ENCODE measurements at regions not wholly inside any gene's neighbourhood (a gene's known extent, or its start where the extent isn't known, plus 50 kb on each side); places are given as distances from the start of the nearest gene placed in this dataset.

DNA sequence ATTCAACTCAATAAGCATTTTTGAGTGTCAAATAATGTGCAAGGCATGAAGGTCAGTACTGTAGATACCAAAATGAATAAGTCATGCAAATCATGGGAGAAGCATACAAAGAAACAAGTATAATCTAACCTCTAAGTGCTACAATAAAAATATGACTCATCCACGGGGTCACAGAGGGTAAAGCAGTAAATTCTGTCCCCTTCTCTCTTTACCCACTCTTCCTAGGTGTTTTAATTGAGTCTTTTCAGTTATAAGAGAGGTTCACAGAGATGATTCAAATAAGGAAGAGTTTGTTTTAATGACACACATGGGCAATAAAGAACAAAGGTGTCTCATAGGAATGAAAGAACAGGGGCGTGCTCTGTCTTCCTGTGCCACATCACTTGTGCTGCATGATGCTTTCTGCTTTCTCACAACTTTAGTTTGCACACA lies 71.5 kb upstream of the DAAM1 start:
- no peak for DNase-seq

DNA sequence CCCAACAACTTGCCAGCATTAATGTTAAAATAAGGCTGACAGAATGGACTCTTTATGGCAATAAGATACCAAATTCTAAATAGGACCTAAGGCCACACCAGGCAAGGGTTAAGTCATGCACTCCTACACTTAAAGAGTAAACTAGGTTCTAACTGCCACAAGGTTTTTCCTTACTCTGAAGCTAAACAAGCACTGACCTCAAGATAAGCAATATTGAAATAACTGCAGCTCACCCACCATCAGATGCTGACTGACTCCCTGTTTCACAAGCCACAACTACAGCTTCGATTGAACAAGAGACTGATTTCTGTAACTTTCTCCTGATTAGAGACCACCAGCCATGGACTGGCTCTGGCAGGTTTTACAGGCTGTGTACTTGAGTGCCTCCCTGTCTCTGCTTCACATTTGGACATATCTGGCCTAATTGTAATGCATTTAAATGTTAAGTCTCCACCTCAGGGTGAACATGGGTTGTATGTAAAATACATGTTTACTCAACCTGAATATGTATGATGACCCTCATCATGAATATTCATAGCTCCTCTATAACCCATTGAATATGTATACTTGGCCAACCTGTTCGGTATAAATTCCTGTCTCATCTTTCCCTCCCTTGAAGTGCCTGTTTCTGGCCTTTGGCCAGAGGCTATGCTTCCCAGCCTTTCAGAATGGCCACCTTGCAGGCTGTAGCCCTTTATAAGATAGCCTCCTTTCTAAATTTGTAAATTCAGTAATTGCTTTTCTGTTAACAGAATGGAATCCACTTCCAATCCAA lies 70.5 kb upstream of the DAAM1 start:
- DNase-seq (no peak), ATAC-seq (ENCODE audit: low FRiP score) (no peak)
- WGBS, 2 donors, result 68 to 83% methylated on average over 2 of the region's 2 CpGs
- no peaks in the 10 kb centered on the region for H3K36me3 ChIP-seq (ENCODE audit: control insufficient read depth in 1 of 2, insufficient read depth in 2 of 2, low read length in 1 of 2)
- no peak overlapping the region for H3K4me3 ChIP-seq (ENCODE audit: low read length in 2 of 2)
- no peaks in the 10 kb centered on the region for H3K9me3 ChIP-seq (ENCODE audit: control insufficient read depth, low read length)
- H3K27me3 ChIP-seq (ENCODE audit: control insufficient read depth in 1 of 2, insufficient read depth in 2 of 2, low read length in 1 of 2), result peaks cover 0 to 2% of the 10 kb centered on the region in 2 donors
- no peak overlapping the region for H3K27ac ChIP-seq (ENCODE audit: low read depth in 1 of 2, low read length in 2 of 2)
- H3K4me1 ChIP-seq (ENCODE audit: control insufficient read depth in 1 of 2, insufficient read depth in 2 of 2, low read length in 2 of 2), result peaks cover 0 to 2% of the 10 kb centered on the region in 2 donors
- intact Hi-C loops (cut with DNase I), result no loop called here

More for the DNA sequence above, 71.5 kb upstream of the DAAM1 start:
- H3K27me3 ChIP-seq (ENCODE audit: control insufficient read depth in 1 of 2, insufficient read depth in 2 of 2, low read length in 1 of 2), result peaks cover 0 to 2% of the 10 kb centered on the region in 2 donors
- H3K4me3 ChIP-seq (ENCODE audit: low read length in 2 of 2), result no peak overlapping the region
- no peaks in the 10 kb centered on the region for H3K9me3 ChIP-seq (ENCODE audit: control insufficient read depth, low read length)
- no peak for ATAC-seq (ENCODE audit: low FRiP score)
- peaks cover 0 to 2% of the 10 kb centered on the region in 2 donors for H3K4me1 ChIP-seq (ENCODE audit: control insufficient read depth in 1 of 2, insufficient read depth in 2 of 2, low read length in 2 of 2)
- intact Hi-C loops (cut with DNase I), result no loop called here
- H3K27ac ChIP-seq (ENCODE audit: low read depth in 1 of 2, low read length in 2 of 2), result no peak overlapping the region
- H3K36me3 ChIP-seq (ENCODE audit: control insufficient read depth in 1 of 2, insufficient read depth in 2 of 2, low read length in 1 of 2), result no peaks in the 10 kb centered on the region
- WGBS, 2 donors, result 88 to 90% methylated on average over 2 of the region's 2 CpGs

DNA sequence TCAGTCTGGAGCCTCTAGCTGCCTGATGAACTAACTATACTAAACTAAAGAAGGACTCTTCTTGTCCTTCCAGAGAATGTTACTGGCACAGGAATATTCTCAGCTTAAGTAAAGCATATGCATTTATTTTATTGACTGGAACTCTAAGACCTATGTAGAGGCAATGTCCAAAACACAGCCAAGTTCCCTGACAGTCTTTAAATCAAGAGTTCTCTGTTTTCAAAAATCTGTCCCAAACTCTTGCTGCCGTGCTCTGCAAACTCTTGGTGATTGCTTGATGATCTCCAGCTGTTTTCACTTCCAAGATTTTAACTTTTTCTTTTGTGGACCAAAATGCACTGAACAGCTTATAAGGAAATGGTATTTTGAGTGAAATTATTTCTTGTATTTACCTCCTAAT lies 67.5 kb upstream of the DAAM1 start:
- DNase-seq (no peak), ATAC-seq (ENCODE audit: low FRiP score) (no peak)
- Histone ChIP-seq H3K27me3 (ENCODE audit: control insufficient read depth in 1 of 2, insufficient read depth in 2 of 2, low read length in 1 of 2) (peaks cover 0 to 2% of the 10 kb centered on the region in 2 donors), H3K9me3 (ENCODE audit: control insufficient read depth, low read length) (no peaks in the 10 kb centered on the region), H3K4me3 (ENCODE audit: low read length in 2 of 2) (no peak overlapping the region), H3K27ac (ENCODE audit: low read depth in 1 of 2, low read length in 2 of 2) (no peak overlapping the region), H3K36me3 (ENCODE audit: control insufficient read depth in 1 of 2, insufficient read depth in 2 of 2, low read length in 1 of 2) (no peaks in the 10 kb centered on the region), H3K4me1 (ENCODE audit: control insufficient read depth in 1 of 2, insufficient read depth in 2 of 2, low read length in 2 of 2) (peaks cover 0 to 2% of the 10 kb centered on the region in 2 donors)
- WGBS, 2 donors, result 24 to 47% methylated on average over 1 of the region's 1 CpG
- intact Hi-C loops (cut with DNase I), result loop anchor here (10.0 kb wide), 2 partner anchors 454 to 486 kb away; partner anchors contain the start of genes CCDC175 (in 1 of the 2) and DACT1 (in 1 of the 2)

DNA sequence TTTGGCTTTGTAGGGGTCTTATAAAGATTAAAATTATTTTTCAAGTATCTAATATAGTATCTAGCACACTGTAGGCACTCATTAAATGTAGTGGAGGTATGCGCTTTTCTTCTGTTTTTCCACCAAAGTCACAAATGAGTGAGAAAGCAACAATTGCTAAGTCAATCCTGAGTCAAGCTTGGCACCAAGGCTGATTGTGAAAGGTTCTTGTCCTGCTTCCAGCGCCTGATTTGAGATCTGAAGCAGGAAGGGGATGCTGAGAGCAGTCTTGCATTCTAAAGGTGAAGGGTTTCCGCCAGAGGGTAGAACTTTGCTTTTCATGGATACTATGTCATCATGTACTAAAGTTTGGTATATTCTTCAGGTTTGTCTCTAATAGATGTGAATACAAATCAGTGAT lies 64.9 kb upstream of the DAAM1 start:
- no peak overlapping the region for H3K27ac ChIP-seq (ENCODE audit: low read depth in 1 of 2, low read length in 2 of 2)
- no peaks in the 10 kb centered on the region for H3K4me1 ChIP-seq (ENCODE audit: control insufficient read depth in 1 of 2, insufficient read depth in 2 of 2, low read length in 2 of 2)
- ATAC-seq (ENCODE audit: low FRiP score) (no peak), DNase-seq (no peak)
- H3K4me3 ChIP-seq (ENCODE audit: low read length in 2 of 2), result no peak overlapping the region
- H3K27me3 ChIP-seq (ENCODE audit: control insufficient read depth in 1 of 2, insufficient read depth in 2 of 2, low read length in 1 of 2), result peaks cover 0 to 2% of the 10 kb centered on the region in 2 donors
- 54 to 60% methylated on average over 3 of the region's 3 CpGs for WGBS, 2 donors
- intact Hi-C loops (cut with DNase I), result loop anchor here (10.0 kb wide), 2 partner anchors 451 to 489 kb away; partner anchors contain the start of genes CCDC175 (in 1 of the 2) and DACT1 (in 1 of the 2)
- no peaks in the 10 kb centered on the region for H3K36me3 ChIP-seq (ENCODE audit: control insufficient read depth in 1 of 2, insufficient read depth in 2 of 2, low read length in 1 of 2)
- H3K9me3 ChIP-seq (ENCODE audit: control insufficient read depth, low read length), result no peaks in the 10 kb centered on the region

DNA sequence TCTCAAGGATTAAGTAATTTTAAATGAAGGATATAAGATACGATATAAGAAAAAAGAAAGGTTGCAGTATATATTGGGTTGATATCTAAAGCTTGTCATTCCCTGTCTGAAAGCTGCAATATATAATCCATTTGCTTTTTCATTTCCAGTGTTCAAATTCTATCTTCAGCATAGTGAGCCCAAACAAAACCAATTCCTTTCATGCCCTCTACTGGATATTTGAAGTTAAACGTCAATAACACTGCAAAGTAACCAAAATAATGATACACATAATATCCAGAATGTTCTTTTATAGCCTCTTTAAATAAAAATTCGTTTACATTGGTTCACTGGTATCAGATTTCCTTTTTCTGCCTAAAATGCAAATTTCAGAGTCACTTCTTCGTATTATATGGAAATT lies 64.5 kb upstream of the DAAM1 start:
- H3K27me3 ChIP-seq (ENCODE audit: control insufficient read depth in 1 of 2, insufficient read depth in 2 of 2, low read length in 1 of 2), result peaks cover 0 to 2% of the 10 kb centered on the region in 2 donors

DNA sequence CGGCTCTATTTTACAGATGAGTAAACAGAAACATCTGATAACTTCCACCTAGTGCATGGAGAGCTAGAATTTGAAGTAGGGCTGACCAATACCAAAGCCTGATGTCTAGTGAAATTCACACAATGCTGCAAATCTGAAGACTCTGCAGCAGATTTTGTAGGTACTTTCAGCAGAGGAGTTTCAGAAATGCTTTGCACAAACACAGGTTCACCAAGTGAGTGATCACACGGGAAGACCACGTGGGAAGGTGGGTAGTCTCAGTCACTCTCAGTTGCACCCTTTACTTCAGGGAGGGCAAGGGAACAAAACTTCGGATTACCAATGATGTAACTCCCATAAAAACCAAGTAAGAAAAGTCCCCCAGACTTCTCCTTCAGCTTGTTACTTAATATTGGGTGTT lies 63.3 kb upstream of the DAAM1 start:
- Histone ChIP-seq H3K27me3 (ENCODE audit: control insufficient read depth in 1 of 2, insufficient read depth in 2 of 2, low read length in 1 of 2) (peaks cover 0 to 2% of the 10 kb centered on the region in 2 donors), H3K4me3 (ENCODE audit: low read length in 2 of 2) (no peak overlapping the region), H3K27ac (ENCODE audit: low read depth in 1 of 2, low read length in 2 of 2) (no peak overlapping the region), H3K9me3 (ENCODE audit: control insufficient read depth, low read length) (no peaks in the 10 kb centered on the region), H3K36me3 (ENCODE audit: control insufficient read depth in 1 of 2, insufficient read depth in 2 of 2, low read length in 1 of 2) (no peaks in the 10 kb centered on the region), H3K4me1 (ENCODE audit: control insufficient read depth in 1 of 2, insufficient read depth in 2 of 2, low read length in 2 of 2) (no peaks in the 10 kb centered on the region)
- ATAC-seq (ENCODE audit: low FRiP score) (no peak), DNase-seq (no peak)
- 79 to 82% methylated on average over 4 of the region's 4 CpGs for WGBS, 2 donors
- intact Hi-C loops (cut with DNase I), result loop anchor here (10.0 kb wide), 2 partner anchors 450 to 490 kb away; partner anchors contain the start of genes CCDC175 (in 1 of the 2) and DACT1 (in 1 of the 2)

More for the DNA sequence above, 64.5 kb upstream of the DAAM1 start:
- H3K36me3 ChIP-seq (ENCODE audit: control insufficient read depth in 1 of 2, insufficient read depth in 2 of 2, low read length in 1 of 2), result no peaks in the 10 kb centered on the region
- H3K9me3 ChIP-seq (ENCODE audit: control insufficient read depth, low read length), result no peaks in the 10 kb centered on the region
- ATAC-seq (ENCODE audit: low FRiP score) (no peak), DNase-seq (no peak)
- intact Hi-C loops (cut with DNase I), result loop anchor here (10.0 kb wide), 2 partner anchors 451 to 489 kb away; partner anchors contain the start of genes CCDC175 (in 1 of the 2) and DACT1 (in 1 of the 2)
- H3K27ac ChIP-seq (ENCODE audit: low read depth in 1 of 2, low read length in 2 of 2), result no peak overlapping the region
- H3K4me3 ChIP-seq (ENCODE audit: low read length in 2 of 2), result no peak overlapping the region
- H3K4me1 ChIP-seq (ENCODE audit: control insufficient read depth in 1 of 2, insufficient read depth in 2 of 2, low read length in 2 of 2), result no peaks in the 10 kb centered on the region
- 38 to 46% methylated on average over 4 of the region's 4 CpGs for WGBS, 2 donors

DNA sequence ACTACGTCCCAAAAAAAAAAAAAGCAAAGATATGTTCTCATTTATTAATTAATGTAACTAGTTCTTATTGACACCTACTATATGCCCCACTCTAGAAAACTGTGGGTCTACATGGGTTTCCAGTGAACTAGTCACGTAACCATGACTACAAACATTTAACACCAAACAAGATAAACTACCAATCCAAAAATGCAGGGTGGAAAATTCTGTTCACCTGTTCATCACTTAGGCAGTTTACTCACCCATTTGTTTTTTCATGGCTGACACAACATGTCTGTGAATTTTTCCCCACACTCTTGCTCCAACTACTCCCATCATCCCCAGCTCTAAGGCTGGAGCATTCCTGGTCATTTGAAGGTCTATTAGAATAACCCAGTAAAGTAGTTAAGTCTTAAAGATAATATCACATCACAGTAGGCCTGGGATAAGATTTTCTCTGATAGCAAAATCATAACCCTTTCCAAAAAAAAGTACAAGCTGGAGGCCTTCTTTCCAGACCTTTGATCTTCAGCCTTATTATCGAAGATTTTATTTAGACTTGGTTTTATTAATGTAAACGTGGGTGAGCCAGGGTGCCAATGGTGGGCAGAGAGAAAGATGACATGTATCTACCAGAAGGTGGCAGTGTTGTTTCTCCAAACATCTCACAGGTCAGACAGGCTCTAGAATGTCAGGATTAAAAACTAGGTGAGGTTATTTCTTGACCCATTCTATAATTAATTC lies 61.6 kb upstream of the DAAM1 start:
- Histone ChIP-seq H3K4me1 (ENCODE audit: control insufficient read depth in 1 of 2, insufficient read depth in 2 of 2, low read length in 2 of 2) (no peaks in the 10 kb centered on the region), H3K36me3 (ENCODE audit: control insufficient read depth in 1 of 2, insufficient read depth in 2 of 2, low read length in 1 of 2) (no peaks in the 10 kb centered on the region), H3K9me3 (ENCODE audit: control insufficient read depth, low read length) (no peaks in the 10 kb centered on the region), H3K27ac (ENCODE audit: low read depth in 1 of 2, low read length in 2 of 2) (no peak overlapping the region), H3K27me3 (ENCODE audit: control insufficient read depth in 1 of 2, insufficient read depth in 2 of 2, low read length in 1 of 2) (no peaks in the 10 kb centered on the region), H3K4me3 (ENCODE audit: low read length in 2 of 2) (no peak overlapping the region)
- no peak for DNase-seq
- intact Hi-C loops (cut with DNase I), result loop anchor here (1.0 to 10.0 kb wide), 3 partner anchors 317 to 492 kb away; partner anchors contain the start of genes CCDC175 (in 1 of the 2) and DACT1 (in 1 of the 2)
- 35 to 41% methylated on average over 4 of the region's 4 CpGs for WGBS, 2 donors
- peak; percentile 85 for ATAC-seq (ENCODE audit: low FRiP score)

DNA sequence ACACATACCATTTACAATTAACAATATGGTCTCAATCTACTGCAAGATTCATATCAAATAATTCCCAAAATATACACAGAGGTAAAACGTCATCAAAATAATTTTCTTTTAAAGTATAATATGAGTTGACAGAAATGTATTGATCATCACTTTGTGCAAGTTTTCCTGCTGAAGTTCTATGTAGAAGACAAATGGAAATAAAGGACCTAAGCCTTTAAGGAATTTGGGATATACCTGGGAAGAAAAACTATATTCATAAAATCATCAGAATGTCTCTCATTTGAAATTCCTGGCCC lies 61.1 kb upstream of the DAAM1 start:
- ATAC-seq (ENCODE audit: low FRiP score) (no peak), DNase-seq (no peak)
- Histone ChIP-seq H3K36me3 (ENCODE audit: control insufficient read depth in 1 of 2, insufficient read depth in 2 of 2, low read length in 1 of 2) (no peaks in the 10 kb centered on the region), H3K4me1 (ENCODE audit: control insufficient read depth in 1 of 2, insufficient read depth in 2 of 2, low read length in 2 of 2) (no peaks in the 10 kb centered on the region), H3K9me3 (ENCODE audit: control insufficient read depth, low read length) (no peaks in the 10 kb centered on the region), H3K4me3 (ENCODE audit: low read length in 2 of 2) (no peak overlapping the region), H3K27me3 (ENCODE audit: control insufficient read depth in 1 of 2, insufficient read depth in 2 of 2, low read length in 1 of 2) (no peaks in the 10 kb centered on the region), H3K27ac (ENCODE audit: low read depth in 1 of 2, low read length in 2 of 2) (no peak overlapping the region)
- 50 to 51% methylated on average over 1 of the region's 1 CpG for WGBS, 2 donors
- intact Hi-C loops (cut with DNase I), result loop anchor here (1.0 to 10.0 kb wide), 3 partner anchors 317 to 493 kb away; partner anchors contain the start of genes CCDC175 (in 1 of the 2) and DACT1 (in 1 of the 2)
